A549 (cell line): ENCODE measurements at regions not wholly inside any gene's neighbourhood (a gene's known extent, or its start where the extent isn't known, plus 50 kb on each side); places are given as distances from the start of the nearest gene placed in this dataset.

Experiments
- ATAC-seq, 2 experiments: fragments of 200-7000 bp in 1 of 2; fragments of >200 bp in 1 of 2; cut with Nextera tagmentation in 1 of 2; cut with Tn5 transposase in 1 of 2; 3 replicates each; pipeline versions ENCODE4 v1.8.0 to v1.9.1; 2018 to 2020; ENCODE audit warnings: mild to moderate bottlenecking in 1 of 2, moderate library complexity in 1 of 2
- CTCF ChIA-PET: fragments of 300-600 bp; sonication (Branson Sonifier 250); formaldehyde crosslinking; extraction: SDS; loops from one replicate; lab custom pipeline; 2021; ENCODE audit warnings: antibody characterized with exemption, inconsistent platforms; lab: Yijun Ruan, JAX
- POLR2A ChIA-PET: fragments of 350-600 bp; formaldehyde crosslinking; extraction: SDS; loops from one replicate; lab custom pipeline; 2021; ENCODE audit warnings: antibody characterized with exemption, inconsistent platforms; lab: Yijun Ruan, JAX
- DNase-seq, 2 experiments: peaks; one replicate each; pipeline versions ENCODE4 v3.0.0 to v3.0.0-alpha.2; 2011 to 2016; ENCODE audit warnings: low read depth in 1 of 2, low spot score in 1 of 2
- FAIRE-seq: peaks from 2 replicates; lab custom pipeline; 2011; peaks lifted over from hg19 to GRCh38; lab: Jason Lieb, UNC
- H3K27ac ChIP-seq, 2 experiments: fragments of >200 bp; sonication (Bioruptor Twin); formaldehyde crosslinking; 3 replicates each; pipeline ENCODE4 v1.5.1; 2016 to 2017
- H3K4me1 ChIP-seq: fragments of >200 bp; sonication (Bioruptor Twin); formaldehyde crosslinking; 3 replicates; pipeline ENCODE4 v1.6.1; 2016
- H3K4me2 ChIP-seq: fragments of >200 bp; sonication (Bioruptor Twin); formaldehyde crosslinking; 3 replicates; pipeline ENCODE4 v1.6.1; 2016
- H3K4me3 ChIP-seq: fragments of >200 bp; sonication (Bioruptor Twin); formaldehyde crosslinking; 3 replicates; pipeline ENCODE4 v1.5.1; 2016
- H3K9me3 ChIP-seq: fragments of >200 bp; sonication (Bioruptor Twin); formaldehyde crosslinking; 3 replicates; pipeline ENCODE4 v1.6.1; 2016
- ATOH8 ChIP-seq: fragments of 250-450 bp; sonication (Bioruptor Pico); IDR thresholded peaks from 2 replicates; pipeline ENCODE4 v1.5.0; 2020; ENCODE audit warnings: low read depth, mild to moderate bottlenecking, moderate library complexity
- CBX2 ChIP-seq: fragments of 200-600 bp; sonication (generic); IDR thresholded peaks from 2 replicates; pipeline ENCODE4 v1.6.1; 2016; ENCODE audit warnings: low read depth, mild to moderate bottlenecking, borderline replicate concordance
- CHD2 ChIP-seq: fragments of 150-350 bp; IDR thresholded peaks from 2 replicates; pipeline ENCODE4 v1.6.1; 2014; ENCODE audit warnings: low read length; ENCODE audit not compliant: partially characterized antibody
- CTCF ChIP-seq: fragments of >200 bp; sonication (Bioruptor Twin); formaldehyde crosslinking; IDR thresholded peaks from 3 replicates; pipeline ENCODE4 v1.5.1; 2016
- E2F6 ChIP-seq: IDR thresholded peaks from 2 replicates; pipeline ENCODE4 v1.6.1; 2012; ENCODE audit warnings: low read depth, borderline replicate concordance
- ELK1 ChIP-seq: fragments of 150-350 bp; IDR thresholded peaks from 2 replicates; pipeline ENCODE4 v1.6.1; 2014; ENCODE audit warnings: low read depth, mild to moderate bottlenecking, low read length
- FOSL2 ChIP-seq, 2 experiments: fragments of 450-650 bp in 1 of 2; fragments of >200 bp in 1 of 2; sonication (Bioruptor Twin) in 1 of 2; formaldehyde crosslinking; IDR thresholded peaks; 2 replicates each; pipeline versions ENCODE4 v1.5.0 to v1.6.1; 2016 to 2020; ENCODE audit warnings: mild to moderate bottlenecking in 1 of 2, moderate library complexity in 1 of 2
- GATA3 ChIP-seq: IDR thresholded peaks from 2 replicates; pipeline ENCODE4 v1.6.1; 2012; ENCODE audit warnings: borderline replicate concordance
- HOXB13 ChIP-seq: fragments of 250-450 bp; sonication (Bioruptor Pico); IDR thresholded peaks from 2 replicates; pipeline ENCODE4 v1.5.0; 2020; ENCODE audit warnings: low read depth, mild to moderate bottlenecking, moderate library complexity
- HOXB5 ChIP-seq: fragments of 250-450 bp; sonication (Bioruptor Pico); IDR thresholded peaks from 2 replicates; pipeline ENCODE4 v1.5.0; 2020; ENCODE audit warnings: mild to moderate bottlenecking, moderate library complexity
- JUNB ChIP-seq: fragments of >200 bp; sonication (Bioruptor Twin); formaldehyde crosslinking; IDR thresholded peaks from 2 replicates; pipeline ENCODE4 v1.6.1; 2016
- KDM5A ChIP-seq: fragments of 200-600 bp; sonication (generic); IDR thresholded peaks from 2 replicates; pipeline ENCODE4 v1.6.1; 2016; ENCODE audit warnings: antibody characterized with exemption, mild to moderate bottlenecking
- NFE2L2 ChIP-seq: fragments of 150-350 bp; conservative IDR thresholded peaks from 2 replicates; pipeline ENCODE4 v1.6.1; 2014; ENCODE audit warnings: low read length
- PBX3 ChIP-seq: IDR thresholded peaks from 2 replicates; pipeline ENCODE4 v1.6.1; 2012
- POLR2A ChIP-seq: IDR thresholded peaks from 2 replicates; pipeline ENCODE4 v1.6.1; 2012; ENCODE audit warnings: mild to moderate bottlenecking, low read length
- RAD21 ChIP-seq, 2 experiments: fragments of >200 bp in 1 of 2; sonication (Bioruptor Twin) in 1 of 2; formaldehyde crosslinking in 1 of 2; IDR thresholded peaks in 1 of 2; conservative IDR thresholded peaks in 1 of 2; 2 replicates in 1 of 2; 3 replicates in 1 of 2; pipeline ENCODE4 v1.6.1; 2012 to 2018; ENCODE audit warnings: inconsistent platforms in 1 of 2
- RCOR1 ChIP-seq: fragments of 150-350 bp; IDR thresholded peaks from 2 replicates; pipeline ENCODE4 v1.6.1; 2014; ENCODE audit warnings: antibody characterized with exemption, low read length, low read depth
- REST ChIP-seq: fragments of 200-600 bp; sonication (generic); IDR thresholded peaks from 2 replicates; pipeline ENCODE4 v1.6.1; 2016; ENCODE audit warnings: antibody characterized with exemption, mild to moderate bottlenecking, moderate library complexity
- USF2 ChIP-seq: fragments of 450-650 bp; IDR thresholded peaks from 2 replicates; pipeline ENCODE4 v1.6.1; 2014; ENCODE audit warnings: antibody characterized with exemption
- ZFP36 ChIP-seq: fragments of 450-650 bp; IDR thresholded peaks from 2 replicates; pipeline ENCODE4 v1.6.1; 2014; ENCODE audit warnings: borderline replicate concordance; ENCODE audit not compliant: partially characterized antibody
- ZNF302 ChIP-seq: fragments of 250-450 bp; sonication (Bioruptor Pico); IDR thresholded peaks from 2 replicates; pipeline ENCODE4 v1.9.0; 2021; ENCODE audit warnings: inconsistent platforms, mild to moderate bottlenecking, moderate library complexity
- WGBS: methylation state at CpG from one replicate; pipeline ENCODE4 v1.1.6; 2017; ENCODE audit errors: missing lambda C conversion rate; 5-methylcytosine and 5-hydroxymethylcytosine counted together

- TF ChIP-seq REST (no peak), HOXB13 (CRISPR knock-in tag) (no peak), CTCF (no peak), RCOR1 (no peak), NFE2L2 (no peak)
- TF ChIP-seq, all 56 proteins: peak for 0
Measured at GRCh38 chr7:55649238-55649637, 76.9 kb upstream of the VOPP1 start (continued).

- ChIA-PET POLR2A (no interaction called here), CTCF (interaction anchor here (1.3 kb wide), 1 partner anchor 431 kb away, joined by 4 read pairs; no protein-coding TSS in a partner anchor)
- no peak for DNase-seq
- no peak for ATAC-seq
- no peaks in the 10 kb centered on the region for H3K4me1 ChIP-seq
- no peak overlapping the region for H3K27ac ChIP-seq
- no peak for FAIRE-seq
- peaks cover 3% of the 10 kb centered on the region; the same call in 1 of the 3 replicates for H3K9me3 ChIP-seq
- TF ChIP-seq CTCF (no peak), CBX2 (no peak), KDM5A (no peak), USF2 (no peak), HOXB5 (no peak), CHD2 (no peak), GATA3 (no peak), FOSL2 (IDR thresholded peaks at IDR 0.05) (no peak), FOSL2 (CRISPR knock-in tag; IDR thresholded peaks at IDR 0.05) (no peak), POLR2A (no peak), JUNB (no peak), ZNF302 (no peak), PBX3 (no peak), RAD21 (conservative IDR thresholded peaks at IDR 0.05 in 1 of 2, IDR thresholded peaks at IDR 0.05 in 1 of 2) (no peak), E2F6 (no peak), ATOH8 (CRISPR knock-in tag) (no peak), ELK1 (no peak), ZFP36 (no peak)
- no peak overlapping the region for H3K4me3 ChIP-seq
- H3K4me2 ChIP-seq: no peak overlapping the region
- WGBS: 35% methylated on average over 3 of the region's 3 CpGs
Measured at GRCh38 chr7:55644567-55644966, 72.3 kb upstream of the VOPP1 start.
